K562 (cell line): ENCODE measurements at regions not wholly inside any gene's neighbourhood (a gene's known extent, or its start where the extent isn't known, plus 50 kb on each side); places are given as distances from the start of the nearest gene placed in this dataset.
A peak's percentile ranks its signal among the peaks of the same experiment; 100 is the strongest.

Experiments used
- EP300 ChIP-seq: IDR thresholded peaks from 2 replicates; pipeline ENCODE4 v1.6.1; 2012; ENCODE audit warnings: low read length, improper control_type of control experiment
- HES1 ChIP-seq: fragments of 450-650 bp; IDR thresholded peaks from 2 replicates; pipeline ENCODE4 v1.6.1; 2016; ENCODE audit warnings: low read depth, mild to moderate bottlenecking, moderate library complexity
- NFRKB ChIP-seq: fragments of 450-650 bp; IDR thresholded peaks from 2 replicates; pipeline ENCODE4 v1.6.1; 2016; ENCODE audit warnings: low read depth
- NFXL1 ChIP-seq: fragments of 450-650 bp; formaldehyde crosslinking; IDR thresholded peaks from 2 replicates; pipeline ENCODE4 v1.4.0; 2021; ENCODE audit warnings: mild to moderate bottlenecking
- NR2C2 ChIP-seq, 2 experiments: fragments of 200-800 bp in 1 of 2; sonication (Bioruptor generic) in 1 of 2; sonication (generic) in 1 of 2; formaldehyde crosslinking in 1 of 2; IDR thresholded peaks; 2 replicates each; pipeline versions ENCODE4 v1.6.1 to v1.8.0; 2016 to 2022; ENCODE audit warnings: mild to moderate bottlenecking in 1 of 2, missing compliant biosample characterization in 1 of 2, missing genetic modification characterization in 1 of 2, missing genetic modification reagents in 1 of 2
- NR4A1 ChIP-seq, 2 experiments: fragments of 250-450 bp in 1 of 2; fragments of 450-650 bp in 1 of 2; sonication (Bioruptor Pico) in 1 of 2; IDR thresholded peaks; 2 replicates each; pipeline versions ENCODE4 v1.4.0 to v1.6.1; 2016 to 2020; ENCODE audit warnings: mild to moderate bottlenecking in 2 of 2, missing compliant biosample characterization in 1 of 2, missing genetic modification characterization in 1 of 2, moderate library complexity in 1 of 2
- PHTF2 ChIP-seq: fragments of 250-450 bp; sonication (Bioruptor Pico); IDR thresholded peaks from 2 replicates; pipeline ENCODE4 v1.5.0; 2021; ENCODE audit warnings: mild to moderate bottlenecking
- POLR2AphosphoS5 ChIP-seq: IDR thresholded peaks from 2 replicates; pipeline ENCODE4 v1.6.1; 2011; ENCODE audit warnings: mild to moderate bottlenecking, low read depth, low read length, moderate library complexity; ENCODE audit not compliant: control insufficient read depth, insufficient read depth
- PRDM10 ChIP-seq: fragments of 450-650 bp; IDR thresholded peaks from 2 replicates; pipeline ENCODE4 v1.6.1; 2018; ENCODE audit not compliant: partially characterized antibody
- RCOR1 ChIP-seq, 2 experiments: IDR thresholded peaks; 2 replicates each; pipeline ENCODE4 v1.6.1; 2012; ENCODE audit warnings: low read depth in 2 of 2, low read length in 2 of 2, borderline replicate concordance in 1 of 2, improper control_type of control experiment in 1 of 2
- SOX6 ChIP-seq: fragments of 450-650 bp; IDR thresholded peaks from 2 replicates; pipeline ENCODE4 v1.6.1; 2014; ENCODE audit warnings: mild to moderate bottlenecking
- STAG1 ChIP-seq: sonication (generic); formaldehyde crosslinking; IDR thresholded peaks from 2 replicates; pipeline ENCODE4 v1.5.0; 2020; ENCODE audit warnings: missing genetic modification reagents, borderline replicate concordance
- TBP ChIP-seq: optimal IDR thresholded peaks from 2 replicates; pipeline ENCODE3; 2011; ENCODE audit warnings: low read depth, low read length, improper control_type of control experiment
- TCFL5 ChIP-seq: fragments of 250-450 bp; sonication (Bioruptor Pico); conservative IDR thresholded peaks from 2 replicates; pipeline ENCODE4 v1.6.1; 2021; ENCODE audit warnings: mild to moderate bottlenecking, moderate library complexity, matching md5 sums
- VEZF1 ChIP-seq: fragments of 200-800 bp; sonication (Bioruptor generic); IDR thresholded peaks from 2 replicates; pipeline ENCODE4 v1.6.1; 2017; ENCODE audit warnings: missing genetic modification characterization, missing compliant biosample characterization
- ZKSCAN8 ChIP-seq: fragments of 200-800 bp; sonication (Bioruptor generic); IDR thresholded peaks from 2 replicates; pipeline ENCODE4 v1.6.1; 2016; ENCODE audit warnings: missing genetic modification characterization, missing compliant biosample characterization
- ZNF24 ChIP-seq: fragments of 450-650 bp; IDR thresholded peaks from 2 replicates; pipeline ENCODE4 v1.6.1; 2016
- ZNF518B ChIP-seq: fragments of 250-450 bp; sonication (Bioruptor Pico); IDR thresholded peaks from 2 replicates; pipeline ENCODE4 v1.5.0; 2021; ENCODE audit warnings: mild to moderate bottlenecking, moderate library complexity

GRCh38 chrX:40933706-40934425 is 151.4 kb upstream of the USP9X start (continued):
- TF ChIP-seq HES1: peak; percentile 40; the same call in 1 of the 2 replicates
- TF ChIP-seq TBP: peak; percentile 27
- TF ChIP-seq NFRKB: 0 out of 2 replicates have a peak, but pooled peaks have one; percentile 23
- TF ChIP-seq ZNF518B (CRISPR knock-in tag): no peak
- peak; percentile 84; the same call in 1 of the 2 replicates for TF ChIP-seq POLR2AphosphoS5
- no peak for TF ChIP-seq ZKSCAN8 (CRISPR knock-in tag)
- TF ChIP-seq NFXL1 (CRISPR knock-in tag): no peak
- no peak for TF ChIP-seq PHTF2 (CRISPR knock-in tag)
- peak in 1 of 2 experiments; percentile 72; a peak in 2 of 4 replicates for TF ChIP-seq RCOR1 (IDR thresholded peaks at IDR 0.05; ENCODE audit: borderline replicate concordance in 1 of 2, low read depth in 2 of 2, low read length in 2 of 2)
- TF ChIP-seq ZNF24: no peak
- TF ChIP-seq SOX6: peak; percentile 80
- TF ChIP-seq EP300: peak; percentile 76
- TF ChIP-seq VEZF1: 0 out of 2 replicates have a peak, but pooled peaks have one; percentile 25
- TF ChIP-seq PRDM10: no peak
- TF ChIP-seq NR4A1 (CRISPR knock-in tag; IDR thresholded peaks at IDR 0.05): no peak
- no peak for TF ChIP-seq NR4A1 (tag; IDR thresholded peaks at IDR 0.05)
- no peak for TF ChIP-seq STAG1 (CRISPR knock-in tag)
- TF ChIP-seq TCFL5 (CRISPR knock-in tag): no peak
- no peak for TF ChIP-seq NR2C2 (CRISPR knock-in tag; IDR thresholded peaks at IDR 0.05)
- TF ChIP-seq NR2C2 (tag; IDR thresholded peaks at IDR 0.05): no peak
